ENCODE measurements at regions not wholly inside any gene's neighbourhood (a gene's known extent, or its start where the extent isn't known, plus 50 kb on each side); places are given as distances from the start of the nearest gene placed in this dataset.
A peak's percentile ranks its signal among the peaks of the same experiment; 100 is the strongest.
"Not testable (repeated sequence)": the region's sequence is repeated elsewhere in the genome, so short reads cannot be mapped to it uniquely, and the experiment has no call there.

- DNase-seq (ENCODE audit: low spot score), result no peak
Observed at GRCh38 chr12:91889910-91890309, 255.7 kb downstream of the BTG1 start.

- DNase-seq (ENCODE audit: low spot score), result no peak
Observed at GRCh38 chr12:91889059-91889458, 256.6 kb downstream of the BTG1 start.

GRCh38 chr12:91887957-91888356 is 257.7 kb downstream of the BTG1 start:
- DNase-seq (ENCODE audit: low spot score), result no peak

- no peak for DNase-seq (ENCODE audit: low spot score)
Observed at GRCh38 chr12:91885851-91886731, 259.6 kb downstream of the BTG1 start.

GRCh38 chr12:91884230-91884629 is 261.4 kb downstream of the BTG1 start:
- no peak for DNase-seq (ENCODE audit: low spot score)

GRCh38 chr12:91883811-91884210 is 261.8 kb downstream of the BTG1 start:
- DNase-seq (ENCODE audit: low spot score), result no peak

- DNase-seq (ENCODE audit: low spot score), result no peak
Observed at GRCh38 chr12:91882910-91883309, 262.7 kb downstream of the BTG1 start.

GRCh38 chr12:91880528-91880927 is 265.1 kb downstream of the BTG1 start:
- DNase-seq (ENCODE audit: low spot score), result no peak

- DNase-seq (ENCODE audit: low spot score), result no peak
Observed at GRCh38 chr12:91877456-91878235, 268.0 kb downstream of the BTG1 start.

GRCh38 chr12:91877022-91877421 is 268.6 kb downstream of the BTG1 start:
- peak; percentile 76 for DNase-seq (ENCODE audit: low spot score)

- DNase-seq (ENCODE audit: low spot score), result not testable (repeated sequence)
Observed at GRCh38 chr12:91875671-91876070, 270.0 kb downstream of the BTG1 start.

- DNase-seq (ENCODE audit: low spot score), result no peak
Observed at GRCh38 chr12:91874086-91874865, 271.4 kb downstream of the BTG1 start.

GRCh38 chr12:91871751-91872150 is 273.9 kb downstream of the BTG1 start:
- DNase-seq (ENCODE audit: low spot score), result no peak

GRCh38 chr12:91870872-91871707 is 274.6 kb downstream of the BTG1 start:
- no peak for DNase-seq (ENCODE audit: low spot score)

GRCh38 chr12:91868054-91868453 is 277.6 kb downstream of the BTG1 start:
- DNase-seq (ENCODE audit: low spot score), result no peak

GRCh38 chr12:91866566-91866965 is 279.1 kb downstream of the BTG1 start:
- DNase-seq (ENCODE audit: low spot score), result no peak

GRCh38 chr12:91863702-91864101 is 281.9 kb downstream of the BTG1 start:
- DNase-seq (ENCODE audit: low spot score), result no peak

GRCh38 chr12:91861554-91861953 is 284.1 kb downstream of the BTG1 start:
- no peak for DNase-seq (ENCODE audit: low spot score)

- DNase-seq (ENCODE audit: low spot score), result no peak
Observed at GRCh38 chr12:91859347-91859746, 286.3 kb downstream of the BTG1 start.

GRCh38 chr12:91857813-91858542 is 287.7 kb downstream of the BTG1 start:
- DNase-seq (ENCODE audit: low spot score), result no peak

GRCh38 chr12:91854725-91855124 is 290.9 kb downstream of the BTG1 start:
- no peak for DNase-seq (ENCODE audit: low spot score)
